Activated CD8-positive, alpha-beta T cell treated with anti-CD3 and anti-CD28 coated beads for 36 hours (primary cell): ENCODE measurements at regions not wholly inside any gene's neighbourhood (a gene's known extent, or its start where the extent isn't known, plus 50 kb on each side); places are given as distances from the start of the nearest gene placed in this dataset.
A peak's percentile ranks its signal among the peaks of the same experiment; 100 is the strongest.

ENCODE experiments used
- ATAC-seq: fragments of 200-7000 bp; cut with Tn5 transposase; one replicate; pipeline ENCODE4 v1.10.0; 2021; ENCODE audit warnings: mild to moderate bottlenecking, moderate library complexity
- CTCF ChIA-PET: fragments of 350-600 bp; sonication (Branson Sonifier 250); formaldehyde crosslinking; loops from one replicate; lab custom pipeline; 2021; ENCODE audit warnings: antibody characterized with exemption; lab: Charles Lee
- POLR2A ChIA-PET: fragments of 350-600 bp; sonication (Branson Sonifier 250); formaldehyde crosslinking; loops from one replicate; lab custom pipeline; 2021; ENCODE audit warnings: antibody characterized with exemption; lab: Charles Lee
- DNase-seq: peaks from one replicate; pipeline ENCODE4 v3.0.0-alpha.2; 2020
- H3K27ac Mint-ChIP-seq: one replicate; pipeline ENCODE4 v1.8.0; 2021; ENCODE audit warnings: mild to moderate bottlenecking, mixed read lengths
- H3K27me3 Mint-ChIP-seq: one replicate; pipeline ENCODE4 v1.8.0; 2021; ENCODE audit warnings: mixed read lengths
- H3K36me3 Mint-ChIP-seq: one replicate; pipeline ENCODE4 v1.8.0; 2021; ENCODE audit warnings: low read depth, mixed read lengths
- H3K4me1 Mint-ChIP-seq: one replicate; pipeline ENCODE4 v1.8.0; 2021; ENCODE audit warnings: low read depth, mixed read lengths
- H3K4me3 Mint-ChIP-seq: one replicate; pipeline ENCODE4 v1.8.0; 2021; ENCODE audit warnings: mild to moderate bottlenecking, moderate library complexity, mixed read lengths
- H3K9me3 Mint-ChIP-seq: one replicate; pipeline ENCODE4 v1.8.0; 2021; ENCODE audit warnings: mixed read lengths
- CTCF ChIP-seq: fragments of 200-600 bp; IDR thresholded peaks from one replicate; pipeline ENCODE4 v1.8.0; 2022; ENCODE audit warnings: antibody characterized with exemption, mild to moderate bottlenecking
- intact Hi-C: fragments of 100-400 bp; cut with micrococcal nuclease; formaldehyde crosslinking; loops from one replicate; pipeline ENCODE4 v1.10.0; 2022

- peak; percentile 37 for DNase-seq
Observed at GRCh38 chr6:159608961-159609651, 83.9 kb downstream of the SOD2 start.

GRCh38 chr6:159606786-159607185 lies 86.3 kb downstream of the SOD2 start:
- POLR2A ChIA-PET: no interaction called here

More at GRCh38 chr6:159608961-159609651, 83.9 kb downstream of the SOD2 start:
- no peaks in the 10 kb centered on the region for H3K36me3 Mint-ChIP-seq
- TF ChIP-seq CTCF: no peak
- intact Hi-C loops: no loop called here
- no peak overlapping the region for H3K27ac Mint-ChIP-seq
- ChIA-PET POLR2A (no interaction called here), CTCF (interaction anchor here (0.9 to 1.1 kb wide), 3 partner anchors 31 to 439 kb away, joined by 3 to 5 read pairs (median 3); no protein-coding TSS in a partner anchor)
- H3K27me3 Mint-ChIP-seq: no peaks in the 10 kb centered on the region
- H3K4me1 Mint-ChIP-seq: no peaks in the 10 kb centered on the region
- H3K9me3 Mint-ChIP-seq: peaks cover 2% of the 10 kb centered on the region
- no peak for ATAC-seq
- no peak overlapping the region for H3K4me3 Mint-ChIP-seq

GRCh38 chr6:159604443-159604956 lies 88.5 kb downstream of the SOD2 start:
- no peaks in the 10 kb centered on the region for H3K4me1 Mint-ChIP-seq
- no peak for TF ChIP-seq CTCF
- DNase-seq (no peak), ATAC-seq (no peak)
- peaks cover 6% of the 10 kb centered on the region for H3K27me3 Mint-ChIP-seq
- CTCF ChIA-PET: no interaction called here
- no peaks in the 10 kb centered on the region for H3K9me3 Mint-ChIP-seq
- POLR2A ChIA-PET: no interaction called here
- no peak overlapping the region for H3K27ac Mint-ChIP-seq
- H3K4me3 Mint-ChIP-seq: no peak overlapping the region
- no peaks in the 10 kb centered on the region for H3K36me3 Mint-ChIP-seq
- intact Hi-C loops: no loop called here

More at GRCh38 chr6:159606786-159607185, 86.3 kb downstream of the SOD2 start:
- Mint-ChIP-seq H3K9me3 (no peaks in the 10 kb centered on the region), H3K36me3 (no peaks in the 10 kb centered on the region), H3K27ac (no peak overlapping the region), H3K4me1 (no peaks in the 10 kb centered on the region), H3K27me3 (peaks cover under 1% of the 10 kb centered on the region), H3K4me3 (no peak overlapping the region)
- ATAC-seq: no peak
- TF ChIP-seq CTCF: no peak
- intact Hi-C loops: no loop called here
- no peak for DNase-seq
- CTCF ChIA-PET: no interaction called here

GRCh38 chr6:159602431-159603041 lies 90.5 kb downstream of the SOD2 start:
- intact Hi-C loops: no loop called here
- no peak overlapping the region for H3K4me3 Mint-ChIP-seq
- ChIA-PET POLR2A (no interaction called here), CTCF (interaction anchor here (0.6 kb wide), 1 partner anchor 9 kb away, joined by 3 read pairs; no protein-coding TSS in a partner anchor)
- no peaks in the 10 kb centered on the region for H3K36me3 Mint-ChIP-seq
- H3K9me3 Mint-ChIP-seq: no peaks in the 10 kb centered on the region
- TF ChIP-seq CTCF: no peak
- ATAC-seq: no peak
- no peak overlapping the region for H3K27ac Mint-ChIP-seq
- peaks cover 6% of the 10 kb centered on the region for H3K27me3 Mint-ChIP-seq
- no peak for DNase-seq
- H3K4me1 Mint-ChIP-seq: no peaks in the 10 kb centered on the region

- Mint-ChIP-seq H3K27me3 (peaks cover 6% of the 10 kb centered on the region), H3K4me3 (no peak overlapping the region), H3K36me3 (no peaks in the 10 kb centered on the region), H3K4me1 (no peaks in the 10 kb centered on the region), H3K9me3 (no peaks in the 10 kb centered on the region), H3K27ac (no peak overlapping the region)
- DNase-seq (no peak), ATAC-seq (no peak)
- intact Hi-C loops: no loop called here
- ChIA-PET CTCF (interaction anchor here (1.0 kb wide), 1 partner anchor 427 kb away, joined by 3 read pairs; no protein-coding TSS in a partner anchor), POLR2A (no interaction called here)
- no peak for TF ChIP-seq CTCF
Observed at GRCh38 chr6:159601211-159601610, 91.8 kb downstream of the SOD2 start.
